Aorta (tissue), 5 donors: ENCODE measurements at regions not wholly inside any gene's neighbourhood (a gene's known extent, or its start where the extent isn't known, plus 50 kb on each side); places are given as distances from the start of the nearest gene placed in this dataset.
"Not testable (repeated sequence)": the region's sequence is repeated elsewhere in the genome, so short reads cannot be mapped to it uniquely, and the experiment has no call there.

Experiments
- ATAC-seq: fragments of 200-7000 bp; cut with Tn5 transposase; one replicate; pipeline ENCODE4 v1.9.1; 2022; ENCODE audit warnings: moderate library complexity; ENCODE audit not compliant: low FRiP score
- DNase-seq, 2 donors: peaks; one replicate each; pipeline ENCODE4 v3.0.0-alpha.2; 2020
- H3K27ac ChIP-seq, 2 donors: one replicate each; pipeline ENCODE4 v1.5.1; 2013; ENCODE audit warnings: low read length in 2 of 2, mild to moderate bottlenecking in 2 of 2, moderate library complexity in 2 of 2, control low read depth in 1 of 2, inconsistent platforms in 1 of 2, low read depth in 1 of 2
- H3K27me3 ChIP-seq, 2 donors: one replicate each; pipeline ENCODE4 v1.6.1; 2013; ENCODE audit warnings: control low read depth in 1 of 2, low read length in 1 of 2, mild to moderate bottlenecking in 1 of 2, moderate library complexity in 1 of 2; ENCODE audit not compliant: insufficient read depth in 2 of 2, control insufficient read depth in 1 of 2
- H3K36me3 ChIP-seq, 2 donors: one replicate each; pipeline ENCODE4 v1.6.1; 2013; ENCODE audit warnings: control low read depth in 1 of 2, low read length in 1 of 2, mild to moderate bottlenecking in 1 of 2; ENCODE audit not compliant: insufficient read depth in 2 of 2, control insufficient read depth in 1 of 2
- H3K4me1 ChIP-seq, 2 donors: one replicate each; pipeline ENCODE4 v1.6.1; 2013; ENCODE audit warnings: low read length in 2 of 2, control low read depth in 1 of 2, mild to moderate bottlenecking in 1 of 2, moderate library complexity in 1 of 2; ENCODE audit not compliant: insufficient read depth in 2 of 2, control insufficient read depth in 1 of 2
- H3K4me3 ChIP-seq, 2 donors: one replicate each; pipeline ENCODE4 v1.5.1; 2013; ENCODE audit warnings: low read length in 2 of 2, control low read depth in 1 of 2, mild to moderate bottlenecking in 1 of 2
- H3K9me3 ChIP-seq: one replicate; pipeline ENCODE4 v1.6.1; 2013; ENCODE audit warnings: mild to moderate bottlenecking, low read length; ENCODE audit not compliant: control insufficient read depth
- WGBS, 2 donors: extraction: QIAGEN DNeasy Blood & Tissue Kit; methylation state at CpG; one replicate each; pipeline ENCODE4 v1.1.7; 2013; 5-methylcytosine and 5-hydroxymethylcytosine counted together
- intact Hi-C, 2 donors: fragments of 100-400 bp; cut with DNase I; formaldehyde crosslinking; loops; one replicate each; pipeline versions ENCODE4 v1.14.2 to v1.15.0; 2022
- donor health status: healthy with polysubstance abuse.
- donor health status: Bipolar disorder and iron deficiency.
- donor health status: DM: no; HTN: no; CAD: no.
- donor health status: DM: no; HTN: no; CAD: no.
- donor health status: DM: yes; HTN: yes; CAD: no.

DNA sequence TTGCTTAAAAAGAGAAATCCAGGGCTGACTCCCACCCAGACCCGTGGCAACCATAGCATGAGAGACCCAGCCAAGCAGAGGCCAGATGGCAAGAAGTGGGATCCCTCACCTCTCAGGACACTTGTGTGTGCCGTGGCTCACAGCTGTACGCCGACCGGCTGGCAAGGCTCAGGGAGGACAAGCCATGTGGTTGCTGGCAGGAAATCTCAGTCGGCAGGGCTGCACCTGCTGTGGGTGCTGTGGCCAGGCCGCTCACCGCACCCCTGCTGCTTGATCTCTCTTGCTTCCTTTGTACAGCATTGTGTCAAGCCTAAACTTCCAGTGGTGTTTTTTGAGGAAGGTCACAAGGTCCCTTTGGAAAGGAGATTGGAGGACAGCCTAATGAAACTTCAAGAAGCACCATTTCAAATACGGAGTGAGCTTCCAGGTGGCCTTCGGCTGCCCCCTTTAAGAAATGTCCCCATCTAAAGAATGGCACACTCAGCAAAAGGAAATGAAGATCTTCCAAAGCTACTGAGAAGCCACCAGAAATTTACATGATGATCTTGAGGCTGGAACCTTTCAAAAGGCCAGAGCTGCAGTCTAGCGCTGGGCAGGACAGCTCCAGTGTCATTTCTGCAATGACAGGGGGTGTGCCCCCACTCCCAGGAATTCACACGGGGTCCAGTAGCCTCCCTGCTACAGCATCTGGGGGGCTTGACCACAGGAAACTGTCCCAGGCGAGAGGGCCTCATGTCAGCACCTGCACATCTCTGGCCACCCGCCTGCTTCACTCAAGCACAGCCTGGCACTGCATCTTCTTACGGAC lies 409.0 kb upstream of the MGMT start:
- Histone ChIP-seq H3K9me3 (no peaks in the 10 kb centered on the region), H3K4me1 (no peaks in the 10 kb centered on the region), H3K27ac (no peak overlapping the region), H3K27me3 (no peaks in the 10 kb centered on the region), H3K4me3 (no peak overlapping the region), H3K36me3 (no peaks in the 10 kb centered on the region)
- DNase-seq: no peak
- intact Hi-C loops: no loop called here
- WGBS, 2 donors: 89 to 90% methylated on average over 15 of the region's 15 CpGs
- no peak for ATAC-seq

GRCh38 chr10:129058664-129059155 lies 408.3 kb upstream of the MGMT start:
- ATAC-seq: no peak
- intact Hi-C loops: no loop called here
- Histone ChIP-seq H3K36me3 (no peaks in the 10 kb centered on the region), H3K4me1 (no peaks in the 10 kb centered on the region), H3K27ac (no peak overlapping the region), H3K27me3 (no peaks in the 10 kb centered on the region), H3K9me3 (no peaks in the 10 kb centered on the region), H3K4me3 (no peak overlapping the region)
- WGBS, 2 donors: 96% methylated on average over 9 of the region's 9 CpGs
- DNase-seq: no peak

- 88 to 92% methylated on average over 9 of the region's 9 CpGs for WGBS, 2 donors
- H3K27me3 ChIP-seq: no peaks in the 10 kb centered on the region
- intact Hi-C loops: no loop called here
- ATAC-seq (no peak), DNase-seq (no peak)
- H3K9me3 ChIP-seq: no peaks in the 10 kb centered on the region
- H3K36me3 ChIP-seq: no peaks in the 10 kb centered on the region
- H3K27ac ChIP-seq: no peak overlapping the region
- H3K4me1 ChIP-seq: no peaks in the 10 kb centered on the region
- no peak overlapping the region for H3K4me3 ChIP-seq
Observed at GRCh38 chr10:129059977-129060376, 407.1 kb upstream of the MGMT start.

GRCh38 chr10:129063212-129063611 lies 403.8 kb upstream of the MGMT start:
- intact Hi-C loops: no loop called here
- no peak for ATAC-seq
- no peak for DNase-seq
- Histone ChIP-seq H3K4me1 (no peaks in the 10 kb centered on the region), H3K9me3 (no peaks in the 10 kb centered on the region), H3K27ac (no peak overlapping the region), H3K27me3 (no peaks in the 10 kb centered on the region), H3K4me3 (no peak overlapping the region), H3K36me3 (no peaks in the 10 kb centered on the region)
- WGBS, 2 donors: 90 to 93% methylated on average over 4 of the region's 4 CpGs

DNA sequence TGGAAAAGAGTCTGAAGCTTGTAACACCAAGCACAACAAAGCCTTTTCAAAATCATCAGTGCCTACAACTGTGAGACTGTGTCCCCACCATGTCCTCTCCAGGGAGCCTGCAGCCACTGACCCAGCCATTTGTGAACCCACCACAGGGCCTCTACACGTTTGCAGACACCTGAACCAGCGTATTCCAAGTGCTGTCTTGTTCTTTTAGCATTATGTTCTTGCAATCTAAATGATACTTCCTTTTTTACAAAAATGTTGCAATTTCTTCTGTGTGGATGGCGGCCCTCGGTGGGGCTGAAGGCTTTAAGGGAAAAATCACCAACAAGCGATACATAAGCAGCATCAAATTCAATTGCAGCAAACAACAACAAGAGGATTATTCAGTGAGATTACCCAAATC lies 403.2 kb upstream of the MGMT start:
- Histone ChIP-seq H3K4me1 (no peaks in the 10 kb centered on the region), H3K27ac (no peak overlapping the region), H3K9me3 (no peaks in the 10 kb centered on the region), H3K36me3 (no peaks in the 10 kb centered on the region), H3K4me3 (no peak overlapping the region), H3K27me3 (no peaks in the 10 kb centered on the region)
- ATAC-seq (no peak), DNase-seq (no peak)
- intact Hi-C loops: no loop called here
- WGBS, 2 donors: 93% methylated on average over 5 of the region's 5 CpGs

- H3K27ac ChIP-seq, intact Hi-C loops, H3K4me1 ChIP-seq, DNase-seq, H3K4me3 ChIP-seq, H3K27me3 ChIP-seq, ATAC-seq, H3K36me3 ChIP-seq, H3K9me3 ChIP-seq: not testable (repeated sequence)
- 90 to 92% methylated on average over 4 of the region's 4 CpGs for WGBS, 2 donors
Observed at GRCh38 chr10:129066529-129066928, 400.5 kb upstream of the MGMT start.

DNA sequence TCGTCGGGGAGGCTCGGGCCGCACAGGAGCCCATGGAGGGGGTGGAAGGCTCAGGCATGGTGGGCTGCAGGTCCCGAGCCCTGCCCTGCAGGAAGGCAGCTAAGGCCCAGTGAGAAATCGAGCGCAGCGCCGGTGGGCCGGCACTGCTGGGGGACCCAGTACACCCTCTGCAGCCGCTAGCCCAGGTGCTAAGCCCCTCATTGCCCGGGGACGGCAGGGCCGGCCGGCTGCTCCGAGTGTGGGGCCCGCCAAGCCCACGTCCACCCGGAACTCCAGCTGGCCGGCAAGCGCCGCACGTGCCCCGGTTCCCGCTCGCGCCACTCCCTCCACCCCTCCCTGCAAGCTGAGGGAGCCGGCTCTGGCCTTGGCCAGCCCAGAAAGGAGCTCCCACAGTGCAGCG lies 395.6 kb upstream of the MGMT start:
- intact Hi-C loops, DNase-seq, H3K36me3 ChIP-seq, H3K4me1 ChIP-seq, H3K9me3 ChIP-seq, H3K27ac ChIP-seq, H3K27me3 ChIP-seq, H3K4me3 ChIP-seq, ATAC-seq: not testable (repeated sequence)
- 93 to 98% methylated on average over 19 to 29 of the region's 29 CpGs for WGBS, 2 donors

DNA sequence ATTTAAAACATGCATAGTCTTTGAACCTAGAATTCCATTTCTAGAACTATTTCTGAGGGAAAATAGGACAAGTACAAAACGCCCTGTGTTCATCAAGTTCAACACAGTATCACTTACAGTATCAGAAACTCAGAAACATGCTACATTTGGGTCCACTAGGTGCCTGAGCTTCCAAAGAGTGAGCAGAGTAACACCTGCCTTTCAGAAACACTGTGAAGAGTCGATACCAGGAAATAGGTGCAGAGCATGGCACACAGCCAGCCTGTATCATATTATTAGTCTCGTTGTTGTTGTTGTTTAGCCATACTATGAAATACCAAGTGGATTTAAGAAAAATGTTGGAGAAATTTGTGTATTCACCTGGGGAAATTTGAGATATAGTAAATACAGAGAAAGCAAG lies 392.1 kb upstream of the MGMT start:
- Histone ChIP-seq H3K27ac (no peak overlapping the region), H3K9me3 (no peaks in the 10 kb centered on the region), H3K4me1 (peaks cover 3 to 13% of the 10 kb centered on the region in 2 donors), H3K36me3 (no peaks in the 10 kb centered on the region), H3K27me3 (no peaks in the 10 kb centered on the region), H3K4me3 (no peak overlapping the region)
- WGBS, 2 donors: 83 to 88% methylated on average over 3 of the region's 3 CpGs
- no peak for DNase-seq
- intact Hi-C loops: no loop called here
- no peak for ATAC-seq

- H3K4me3 ChIP-seq: no peak overlapping the region
- no peaks in the 10 kb centered on the region for H3K27me3 ChIP-seq
- peaks cover 3 to 13% of the 10 kb centered on the region in 2 donors for H3K4me1 ChIP-seq
- no peak for DNase-seq
- H3K9me3 ChIP-seq: no peaks in the 10 kb centered on the region
- no peaks in the 10 kb centered on the region for H3K36me3 ChIP-seq
- no peak overlapping the region for H3K27ac ChIP-seq
- ATAC-seq: no peak
- WGBS, 2 donors: 73 to 88% methylated on average over 6 of the region's 6 CpGs
- intact Hi-C loops: no loop called here
Observed at GRCh38 chr10:129075508-129075907, 391.5 kb upstream of the MGMT start.
